ENCODE measurements at regions not wholly inside any gene's neighbourhood (a gene's known extent, or its start where the extent isn't known, plus 50 kb on each side); places are given as distances from the start of the nearest gene placed in this dataset.

DNA sequence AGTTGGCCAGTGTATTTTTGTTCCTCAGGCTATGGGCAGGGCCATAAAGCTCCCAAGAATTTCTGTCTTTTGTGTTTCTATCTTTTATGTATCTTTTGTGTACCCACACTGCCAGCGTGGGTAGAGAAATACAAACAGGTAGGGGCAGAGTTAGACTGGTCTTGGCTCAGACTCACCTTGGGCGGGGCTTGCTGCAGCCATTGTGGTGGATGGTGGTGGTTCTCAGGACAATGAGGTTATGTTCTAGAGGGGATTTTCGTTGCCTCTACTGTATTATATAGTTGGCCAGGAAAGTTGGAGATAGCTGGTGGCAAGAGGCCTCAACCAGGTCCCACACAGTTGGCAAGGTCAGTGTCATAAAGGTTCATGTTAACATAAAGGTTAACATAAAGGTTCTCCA is 977.5 kb upstream of the LRFN5 start:
- no peak for TF ChIP-seq CTCF (conservative IDR thresholded peaks at IDR 0.05 in 1 of 2, IDR thresholded peaks at IDR 0.05 in 1 of 2; ENCODE audit: low read depth in 1 of 2, low read length in 2 of 2)
- TF ChIP-seq EZH2 (IDR thresholded peaks at IDR 0.05; ENCODE audit: low read length, missing control alignments), result no peak

All from fibroblast of lung (primary cell).